B cell (primary cell): ENCODE measurements at regions not wholly inside any gene's neighbourhood (a gene's known extent, or its start where the extent isn't known, plus 50 kb on each side); places are given as distances from the start of the nearest gene placed in this dataset.

Experiments used
- ATAC-seq: fragments of 200-7000 bp; cut with Tn5 transposase; one replicate; pipeline ENCODE4 v1.10.0; 2021; ENCODE audit warnings: low read depth, mild to moderate bottlenecking, moderate number of reproducible peaks, moderate library complexity
- CTCF ChIA-PET: fragments of 350-600 bp; sonication (Branson Sonifier 250); formaldehyde crosslinking; loops from one replicate; lab custom pipeline; 2021; ENCODE audit warnings: antibody characterized with exemption, inconsistent platforms; lab: Charles Lee
- POLR2A ChIA-PET: fragments of 350-600 bp; sonication (Branson Sonifier 250); formaldehyde crosslinking; loops from one replicate; lab custom pipeline; 2021; ENCODE audit warnings: antibody characterized with exemption; lab: Charles Lee
- DNase-seq: peaks from one replicate; pipeline ENCODE4 v3.0.0; 2013
- H2AFZ ChIP-seq: 2 replicates; pipeline ENCODE4 v1.6.1; 2012; ENCODE audit warnings: mild to moderate bottlenecking, low read depth, low read length; ENCODE audit not compliant: insufficient read depth, poor library complexity, severe bottlenecking
- H3K27ac ChIP-seq, 2 donors: 1 replicate in 1 of 2; 2 replicates in 1 of 2; pipeline ENCODE4 v1.5.1; 2012 to 2013; ENCODE audit warnings: low read length in 2 of 2, mild to moderate bottlenecking in 2 of 2, moderate library complexity in 1 of 2
- H3K27me3 ChIP-seq, 4 experiments: fragments of 200-600 bp in 1 of 4; sonication (generic) in 1 of 4; replicated peaks in 1 of 4; 1 replicate in 2 of 4; 2 replicates in 2 of 4; pipeline versions ENCODE4 v1.6.1 to v1.7.0; 2013 to 2016; ENCODE audit warnings: low read length in 3 of 4, mild to moderate bottlenecking in 2 of 4, mixed read lengths in 1 of 4, moderate library complexity in 1 of 4; ENCODE audit not compliant: insufficient read depth in 4 of 4, control insufficient read depth in 3 of 4; ENCODE audit errors: control extremely low read depth in 1 of 4
- H3K36me3 ChIP-seq, 2 experiments: replicated peaks in 1 of 2; 1 replicate in 1 of 2; 2 replicates in 1 of 2; pipeline versions ENCODE4 v1.6.1 to v1.7.1; 2013; ENCODE audit warnings: low read length in 1 of 2; ENCODE audit not compliant: insufficient read depth in 2 of 2, control insufficient read depth in 1 of 2; ENCODE audit errors: control extremely low read depth in 1 of 2, extremely low read depth in 1 of 2
- H3K4me1 ChIP-seq, 2 donors: fragments of 200-600 bp in 1 of 2; sonication (generic) in 1 of 2; 1 replicate in 1 of 2; 2 replicates in 1 of 2; pipeline versions ENCODE4 v1.5.1 to v1.6.1; 2013 to 2017; ENCODE audit warnings: low read length in 2 of 2; ENCODE audit not compliant: control insufficient read depth in 2 of 2, insufficient read depth in 2 of 2
- H3K4me2 ChIP-seq: replicated peaks from 2 replicates; pipeline ENCODE3; 2012; ENCODE audit warnings: mild to moderate bottlenecking, low read depth, low read length; ENCODE audit not compliant: poor library complexity, severe bottlenecking
- H3K4me3 ChIP-seq, 5 experiments: fragments of 200-600 bp in 1 of 5; sonication (generic) in 1 of 5; 1 replicate in 3 of 5; 2 replicates in 2 of 5; pipeline versions ENCODE4 v1.5.1 to v1.7.0; 2011 to 2016; ENCODE audit warnings: low read length in 4 of 5, mild to moderate bottlenecking in 4 of 5, low read depth in 2 of 5, control low read depth in 1 of 5, moderate library complexity in 1 of 5; ENCODE audit not compliant: insufficient read depth in 1 of 5; ENCODE audit errors: control extremely low read depth in 1 of 5, extremely low read depth in 1 of 5
- H3K79me2 ChIP-seq: fragments of 200-600 bp; sonication (generic); one replicate; pipeline ENCODE4 v1.6.0; 2016; ENCODE audit warnings: low read length; ENCODE audit not compliant: control insufficient read depth, insufficient read depth
- H3K9ac ChIP-seq: fragments of 200-600 bp; sonication (generic); 2 replicates; pipeline ENCODE4 v1.6.1; 2017; ENCODE audit warnings: mild to moderate bottlenecking, low read length, moderate library complexity
- H3K9me3 ChIP-seq, 3 donors: one replicate each; pipeline versions ENCODE4 v1.6.1 to v1.7.1; 2013; ENCODE audit warnings: low read length in 2 of 3; ENCODE audit not compliant: control insufficient read depth in 2 of 3, insufficient read depth in 1 of 3; ENCODE audit errors: control extremely low read depth in 1 of 3
- H4K20me1 ChIP-seq: 2 replicates; pipeline ENCODE4 v1.6.0; 2012; ENCODE audit warnings: mild to moderate bottlenecking, low read length; ENCODE audit not compliant: insufficient read depth, control insufficient read depth, poor library complexity, severe bottlenecking
- H3K27ac Mint-ChIP-seq: one replicate; pipeline ENCODE4 v1.8.0; 2021; ENCODE audit warnings: mixed read lengths
- H3K27me3 Mint-ChIP-seq: one replicate; pipeline ENCODE4 v1.8.0; 2021; ENCODE audit warnings: mixed read lengths
- H3K4me1 Mint-ChIP-seq: one replicate; pipeline ENCODE4 v1.8.0; 2021; ENCODE audit warnings: mixed read lengths
- H3K4me3 Mint-ChIP-seq: one replicate; pipeline ENCODE4 v1.8.0; 2021; ENCODE audit warnings: mixed read lengths
- H3K9me3 Mint-ChIP-seq: one replicate; pipeline ENCODE4 v1.8.0; 2022; ENCODE audit warnings: mixed read lengths; ENCODE audit not compliant: insufficient read depth
- CTCF ChIP-seq: fragments of 200-600 bp; IDR thresholded peaks from one replicate; pipeline ENCODE4 v1.8.0; 2022; ENCODE audit warnings: antibody characterized with exemption, mild to moderate bottlenecking
- EZH2 ChIP-seq: IDR thresholded peaks from 2 replicates; pipeline ENCODE4 v1.6.1; 2012; ENCODE audit warnings: borderline replicate concordance, low read depth, mild to moderate bottlenecking, moderate library complexity, low read length; ENCODE audit not compliant: insufficient read depth, poor library complexity, severe bottlenecking
- WGBS: methylation state at CpG from one replicate; pipeline ENCODE4 v1.1.5; 2013; ENCODE audit warnings: missing lambda C conversion rate; ENCODE audit not compliant: insufficient coverage; 5-methylcytosine and 5-hydroxymethylcytosine counted together
- intact Hi-C: fragments of 100-400 bp; cut with micrococcal nuclease; formaldehyde crosslinking; loops from one replicate; pipeline ENCODE4 v1.10.0; 2022

GRCh38 chr5:8924054-8924793 lies 621.7 kb downstream of the SEMA5A start:
- no peak overlapping the region for H3K4me3 Mint-ChIP-seq
- H3K9ac ChIP-seq: no peak overlapping the region
- ATAC-seq (no peak), DNase-seq (no peak)
- intact Hi-C loops: no loop called here
- H2AFZ ChIP-seq: no peak overlapping the region
- H3K4me1 Mint-ChIP-seq: no peaks in the 10 kb centered on the region
- H3K27ac Mint-ChIP-seq: no peak overlapping the region
- H4K20me1 ChIP-seq: no peaks in the 10 kb centered on the region
- H3K36me3 ChIP-seq: no peaks in the 10 kb centered on the region
- no peak overlapping the region for H3K4me2 ChIP-seq
- no peaks in the 10 kb centered on the region for H3K79me2 ChIP-seq
- no peaks in the 10 kb centered on the region for H3K27me3 ChIP-seq
- TF ChIP-seq CTCF: no peak
- ChIA-PET CTCF (no interaction called here), POLR2A (no interaction called here)
- H3K27me3 Mint-ChIP-seq: no peaks in the 10 kb centered on the region
- H3K9me3 ChIP-seq: peaks cover 0 to 7% (median 0%) of the 10 kb centered on the region in 3 donors
- H3K4me3 ChIP-seq: no peak overlapping the region
- 80% methylated on average over 2 of the region's 3 CpGs for WGBS
- H3K9me3 Mint-ChIP-seq: no peaks in the 10 kb centered on the region
- H3K4me1 ChIP-seq: no peaks in the 10 kb centered on the region
- no peak overlapping the region for H3K27ac ChIP-seq

DNA sequence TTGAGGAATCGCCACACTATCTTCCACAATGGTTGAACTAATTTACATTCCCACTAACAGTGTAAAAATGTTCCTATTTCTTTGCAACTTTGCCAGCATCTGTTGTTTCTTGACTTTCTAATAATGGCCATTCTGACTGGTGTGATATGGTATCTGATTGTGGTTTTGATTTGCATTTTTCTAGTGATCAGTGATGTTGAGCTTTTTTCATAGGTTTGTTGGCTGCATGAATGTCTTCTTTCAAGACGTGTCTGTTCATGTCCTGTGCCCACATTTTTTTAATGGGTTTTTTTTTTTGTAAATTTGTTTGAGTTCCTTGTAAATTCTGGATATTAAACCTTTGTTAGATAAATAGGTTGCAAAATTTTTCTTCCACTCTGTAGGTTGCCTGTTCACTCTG lies 615.9 kb downstream of the SEMA5A start:
- WGBS: no CpG with 5 or more reads among the region's 2 CpGs
- H3K4me3 Mint-ChIP-seq: no peak overlapping the region

More for the DNA sequence above, 615.9 kb downstream of the SEMA5A start:
- H3K27me3 ChIP-seq: no peaks in the 10 kb centered on the region
- no peak overlapping the region for H3K4me2 ChIP-seq
- H4K20me1 ChIP-seq: no peaks in the 10 kb centered on the region
- no peak overlapping the region for H2AFZ ChIP-seq
- H3K27ac Mint-ChIP-seq: no peak overlapping the region
- no peak for DNase-seq
- ChIA-PET POLR2A (no interaction called here), CTCF (no interaction called here)
- intact Hi-C loops: no loop called here
- no peaks in the 10 kb centered on the region for H3K79me2 ChIP-seq
- no peaks in the 10 kb centered on the region for H3K9me3 Mint-ChIP-seq
- TF ChIP-seq EZH2: no peak
- no peak for TF ChIP-seq CTCF
- H3K4me1 Mint-ChIP-seq: no peaks in the 10 kb centered on the region
- ATAC-seq: no peak
- H3K4me3 ChIP-seq: no peak overlapping the region
- H3K36me3 ChIP-seq: no peaks in the 10 kb centered on the region
- no peaks in the 10 kb centered on the region for H3K4me1 ChIP-seq
- H3K27ac ChIP-seq: no peak overlapping the region
- no peak overlapping the region for H3K9ac ChIP-seq
- no peaks in the 10 kb centered on the region for H3K9me3 ChIP-seq
- no peaks in the 10 kb centered on the region for H3K27me3 Mint-ChIP-seq
